ENCODE measurements at regions not wholly inside any gene's neighbourhood (a gene's known extent, or its start where the extent isn't known, plus 50 kb on each side); places are given as distances from the start of the nearest gene placed in this dataset.

DNA sequence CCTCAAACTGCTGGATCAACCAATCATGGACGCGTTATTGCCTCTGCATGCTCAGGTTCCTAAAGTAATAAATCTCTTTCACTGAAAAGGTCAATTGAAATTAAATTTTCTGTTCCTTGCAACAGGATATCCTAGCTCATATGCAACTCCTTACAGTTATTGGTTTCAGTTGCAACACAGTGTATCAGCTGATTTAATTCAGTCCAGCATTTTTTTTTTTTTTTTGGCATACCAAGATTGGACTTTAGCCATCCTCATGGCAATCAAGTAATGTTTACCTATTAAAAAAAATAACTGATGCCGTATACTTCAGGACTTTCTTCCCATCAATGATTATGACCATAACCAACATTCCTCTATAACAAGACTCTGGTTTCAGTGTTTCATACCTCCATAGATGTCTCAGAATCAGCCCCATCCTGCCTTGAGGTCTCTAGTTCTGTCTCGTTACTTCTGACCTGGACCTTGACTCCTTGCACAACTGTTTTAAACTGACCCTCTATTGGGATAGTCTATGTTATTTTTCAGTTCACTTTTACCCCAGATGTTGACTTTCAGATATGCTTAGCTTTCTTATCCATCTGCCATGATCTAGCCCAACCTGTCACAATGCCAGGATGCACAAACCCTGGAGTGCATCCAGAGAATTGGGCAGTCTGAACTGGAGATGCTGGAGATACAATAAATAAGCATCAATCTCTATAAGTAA is 265.0 kb upstream of the GADL1 start:
- no peak overlapping the region for H2AFZ ChIP-seq
- H4K20me1 ChIP-seq (ENCODE audit: insufficient read depth): no peaks in the 10 kb centered on the region
- POLR2A ChIA-PET (ENCODE audit: unreplicated experiment): no interaction called here
- intact Hi-C loops (cut with micrococcal nuclease; ENCODE audit: unreplicated experiment): loop anchor here (10.0 kb wide), 1 partner anchor 285 kb away; no protein-coding TSS in a partner anchor
- no peaks in the 10 kb centered on the region for H3K27me3 ChIP-seq (ENCODE audit: insufficient read depth, low read depth)
- BruUV-seq (replicated peaks): no TSS peak
- no peak overlapping the region for H3K27ac ChIP-seq
- H3K4me2 ChIP-seq: no peak overlapping the region
- no peaks in the 10 kb centered on the region for H3K9me2 ChIP-seq (ENCODE audit: insufficient read depth)
- no peak for DNase-seq
- H3K9me3 ChIP-seq (ENCODE audit: insufficient read depth, low read depth): no peaks in the 10 kb centered on the region
- no peak overlapping the region for H3K4me3 ChIP-seq
- TF ChIP-seq, protein P1, sequence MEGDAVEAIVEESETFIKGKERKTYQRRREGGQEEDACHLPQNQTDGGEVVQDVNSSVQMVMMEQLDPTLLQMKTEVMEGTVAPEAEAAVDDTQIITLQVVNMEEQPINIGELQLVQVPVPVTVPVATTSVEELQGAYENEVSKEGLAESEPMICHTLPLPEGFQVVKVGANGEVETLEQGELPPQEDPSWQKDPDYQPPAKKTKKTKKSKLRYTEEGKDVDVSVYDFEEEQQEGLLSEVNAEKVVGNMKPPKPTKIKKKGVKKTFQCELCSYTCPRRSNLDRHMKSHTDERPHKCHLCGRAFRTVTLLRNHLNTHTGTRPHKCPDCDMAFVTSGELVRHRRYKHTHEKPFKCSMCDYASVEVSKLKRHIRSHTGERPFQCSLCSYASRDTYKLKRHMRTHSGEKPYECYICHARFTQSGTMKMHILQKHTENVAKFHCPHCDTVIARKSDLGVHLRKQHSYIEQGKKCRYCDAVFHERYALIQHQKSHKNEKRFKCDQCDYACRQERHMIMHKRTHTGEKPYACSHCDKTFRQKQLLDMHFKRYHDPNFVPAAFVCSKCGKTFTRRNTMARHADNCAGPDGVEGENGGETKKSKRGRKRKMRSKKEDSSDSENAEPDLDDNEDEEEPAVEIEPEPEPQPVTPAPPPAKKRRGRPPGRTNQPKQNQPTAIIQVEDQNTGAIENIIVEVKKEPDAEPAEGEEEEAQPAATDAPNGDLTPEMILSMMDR (conservative IDR thresholded peaks at IDR 0.05): no peak
- TF ChIP-seq EZH2 (IDR thresholded peaks at IDR 0.05; ENCODE audit: low read depth): no peak
- no peaks in the 10 kb centered on the region for H3K36me3 ChIP-seq (ENCODE audit: low read depth)
- no peaks in the 10 kb centered on the region for H3K4me1 ChIP-seq (replicated peaks; ENCODE audit: insufficient read depth)
- no peaks in the 10 kb centered on the region for H3F3A ChIP-seq (ENCODE audit: insufficient read depth, low read depth)
- CTCF ChIA-PET: no interaction called here
- H3K79me2 ChIP-seq (ENCODE audit: low read depth): no peaks in the 10 kb centered on the region

DNA sequence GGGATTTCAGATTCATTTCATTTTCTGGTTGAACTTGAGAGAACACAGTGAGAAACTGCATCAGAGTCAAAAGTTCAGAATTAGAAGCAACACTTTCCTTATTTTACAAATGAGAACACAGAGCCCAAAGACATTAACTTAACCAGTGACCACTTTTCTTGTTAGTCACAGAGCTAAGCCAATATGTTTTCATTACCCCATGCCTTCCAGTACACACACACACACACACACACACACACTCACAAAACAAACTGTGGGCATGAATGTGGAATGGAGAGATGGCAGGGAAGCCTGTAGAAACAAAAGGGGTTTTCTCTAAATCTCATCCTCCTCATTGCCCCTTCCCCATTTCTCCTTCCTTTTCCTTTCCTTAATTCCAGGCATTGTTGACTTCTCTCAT is 267.4 kb upstream of the GADL1 start:
- H3K4me3 ChIP-seq: no peak overlapping the region
- no TSS peak for BruUV-seq (replicated peaks)
- TF ChIP-seq EZH2 (IDR thresholded peaks at IDR 0.05; ENCODE audit: low read depth): no peak
- TF ChIP-seq, protein P1 (conservative IDR thresholded peaks at IDR 0.05): no peak
- ChIA-PET CTCF (no interaction called here), POLR2A (ENCODE audit: unreplicated experiment) (interaction anchor here (0.6 kb wide), 1 partner anchor 474 kb away, joined by 6 read pairs; no protein-coding TSS in a partner anchor)
- H3K36me3 ChIP-seq (ENCODE audit: low read depth): no peaks in the 10 kb centered on the region
- no peaks in the 10 kb centered on the region for H4K20me1 ChIP-seq (ENCODE audit: insufficient read depth)
- intact Hi-C loops (cut with micrococcal nuclease; ENCODE audit: unreplicated experiment): loop anchor here (10.0 kb wide), 1 partner anchor 283 kb away; no protein-coding TSS in a partner anchor
- H3K27ac ChIP-seq: no peak overlapping the region
- H3K27me3 ChIP-seq (ENCODE audit: insufficient read depth, low read depth): no peaks in the 10 kb centered on the region
- DNase-seq: no peak
- no peak overlapping the region for H3K4me2 ChIP-seq
- no peaks in the 10 kb centered on the region for H3K9me2 ChIP-seq (ENCODE audit: insufficient read depth)
- peaks cover 18% of the 10 kb centered on the region for H3K4me1 ChIP-seq (replicated peaks; ENCODE audit: insufficient read depth)
- H3K79me2 ChIP-seq (ENCODE audit: low read depth): no peaks in the 10 kb centered on the region
- H3F3A ChIP-seq (ENCODE audit: insufficient read depth, low read depth): peaks cover 13% of the 10 kb centered on the region; the same call in 1 of the 2 replicates
- no peaks in the 10 kb centered on the region for H3K9me3 ChIP-seq (ENCODE audit: insufficient read depth, low read depth)
- no peak overlapping the region for H2AFZ ChIP-seq

GRCh38 chr3:31164381-31164780 is 269.9 kb upstream of the GADL1 start:
- peaks cover 18% of the 10 kb centered on the region; the same call in 1 of the 2 replicates for H3F3A ChIP-seq (ENCODE audit: insufficient read depth, low read depth)
- H3K4me1 ChIP-seq (replicated peaks; ENCODE audit: insufficient read depth): peaks cover 20% of the 10 kb centered on the region
- no peaks in the 10 kb centered on the region for H3K27me3 ChIP-seq (ENCODE audit: insufficient read depth, low read depth)
- H3K4me3 ChIP-seq: no peak overlapping the region
- no peak overlapping the region for H2AFZ ChIP-seq
- H3K36me3 ChIP-seq (ENCODE audit: low read depth): no peaks in the 10 kb centered on the region
- no TSS peak for BruUV-seq (replicated peaks)
- DNase-seq: no peak
- ChIA-PET POLR2A (ENCODE audit: unreplicated experiment) (no interaction called here), CTCF (no interaction called here)
- no peaks in the 10 kb centered on the region for H3K79me2 ChIP-seq (ENCODE audit: low read depth)
- H3K9me2 ChIP-seq (ENCODE audit: insufficient read depth): no peaks in the 10 kb centered on the region
- no peaks in the 10 kb centered on the region for H4K20me1 ChIP-seq (ENCODE audit: insufficient read depth)
- TF ChIP-seq EZH2 (IDR thresholded peaks at IDR 0.05; ENCODE audit: low read depth): no peak
- TF ChIP-seq, protein P1 (conservative IDR thresholded peaks at IDR 0.05): no peak
- intact Hi-C loops (cut with micrococcal nuclease; ENCODE audit: unreplicated experiment): loop anchor here (10.0 kb wide), 1 partner anchor 280 kb away; no protein-coding TSS in a partner anchor
- H3K27ac ChIP-seq: no peak overlapping the region
- no peaks in the 10 kb centered on the region for H3K9me3 ChIP-seq (ENCODE audit: insufficient read depth, low read depth)
- H3K4me2 ChIP-seq: no peak overlapping the region
